NOMO-1 (cell line): ENCODE measurements at regions not wholly inside any gene's neighbourhood (a gene's known extent, or its start where the extent isn't known, plus 50 kb on each side); places are given as distances from the start of the nearest gene placed in this dataset.

Source experiments
- DNase-seq, 2 experiments: peaks; one replicate each; lab custom pipeline; 2025; ENCODE audit not compliant: unreplicated experiment in 2 of 2; lab: John Stamatoyannopoulos, UW

GRCh38 chr1:177794376-177794991 lies 175.4 kb downstream of the SEC16B start:
- DNase-seq: no peak

GRCh38 chr1:177793900-177794299 lies 176.0 kb downstream of the SEC16B start:
- no peak for DNase-seq

- no peak for DNase-seq
Measured at GRCh38 chr1:177790566-177790965, 179.3 kb downstream of the SEC16B start.

- DNase-seq: no peak
Measured at GRCh38 chr1:177789956-177790355, 179.9 kb downstream of the SEC16B start.

- no peak for DNase-seq
Measured at GRCh38 chr1:177786176-177786745, 183.6 kb downstream of the SEC16B start.

GRCh38 chr1:177784936-177785335 lies 184.9 kb downstream of the SEC16B start:
- DNase-seq: no peak

GRCh38 chr1:177784409-177784808 lies 185.4 kb downstream of the SEC16B start:
- no peak for DNase-seq

- DNase-seq: peak in 1 of 2 experiments; percentile 11
Measured at GRCh38 chr1:177783051-177783450, 186.8 kb downstream of the SEC16B start.

- peak; percentile 10 to 33 for DNase-seq
Measured at GRCh38 chr1:177780096-177780700, 189.7 kb downstream of the SEC16B start.

- DNase-seq: no peak
Measured at GRCh38 chr1:177779166-177779965, 190.5 kb downstream of the SEC16B start.

GRCh38 chr1:177775924-177776323 lies 193.9 kb downstream of the SEC16B start:
- DNase-seq: no peak

- no peak for DNase-seq
Measured at GRCh38 chr1:177772386-177772960, 197.4 kb downstream of the SEC16B start.

GRCh38 chr1:177771688-177772087 lies 198.2 kb downstream of the SEC16B start:
- no peak for DNase-seq

- no peak for DNase-seq
Measured at GRCh38 chr1:177770096-177770495, 199.8 kb downstream of the SEC16B start.

GRCh38 chr1:177755851-177756560 lies 213.9 kb downstream of the SEC16B start:
- no peak for DNase-seq

- DNase-seq: no peak
Measured at GRCh38 chr1:177754603-177755002, 215.3 kb downstream of the SEC16B start.

GRCh38 chr1:177753655-177754054 lies 216.2 kb downstream of the SEC16B start:
- DNase-seq: no peak

GRCh38 chr1:177748080-177748801 lies 221.6 kb downstream of the SEC16B start:
- no peak for DNase-seq

GRCh38 chr1:177746155-177746554 lies 223.7 kb downstream of the SEC16B start:
- DNase-seq: no peak

- no peak for DNase-seq
Measured at GRCh38 chr1:177744906-177745305, 225.0 kb downstream of the SEC16B start.
